NCI-H2196 (cell line): ENCODE measurements at regions not wholly inside any gene's neighbourhood (a gene's known extent, or its start where the extent isn't known, plus 50 kb on each side); places are given as distances from the start of the nearest gene placed in this dataset.
A peak's percentile ranks its signal among the peaks of the same experiment; 100 is the strongest.
"Not testable (repeated sequence)": the region's sequence is repeated elsewhere in the genome, so short reads cannot be mapped to it uniquely, and the experiment has no call there.

Experiments
- DNase-seq: peaks from one replicate; lab custom pipeline; 2025; ENCODE audit not compliant: unreplicated experiment; lab: John Stamatoyannopoulos, UW

DNA sequence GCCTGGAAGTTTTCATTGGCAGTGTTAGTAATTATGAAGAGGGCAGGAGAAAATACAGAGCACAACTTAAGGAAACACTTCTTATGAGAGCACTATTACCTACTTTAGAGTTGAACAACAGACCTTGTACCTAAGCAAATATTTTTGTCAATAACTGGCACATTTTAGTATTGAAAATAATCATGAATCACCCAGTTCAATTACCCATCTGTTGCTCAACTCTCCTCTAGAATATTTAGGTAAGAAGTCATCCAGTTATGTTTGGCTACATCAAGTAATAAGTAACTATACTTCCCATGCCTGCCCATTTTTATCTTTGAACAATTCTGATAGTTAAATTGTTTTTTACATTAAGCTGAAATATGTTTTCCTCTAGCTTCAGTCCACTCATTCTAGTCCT is 893.4 kb downstream of the DIAPH3 start:
- no peak for DNase-seq

GRCh38 chr13:59274958-59275727 is 888.6 kb downstream of the DIAPH3 start:
- DNase-seq = no peak

GRCh38 chr13:59276436-59276835 is 887.3 kb downstream of the DIAPH3 start:
- no peak for DNase-seq

DNA sequence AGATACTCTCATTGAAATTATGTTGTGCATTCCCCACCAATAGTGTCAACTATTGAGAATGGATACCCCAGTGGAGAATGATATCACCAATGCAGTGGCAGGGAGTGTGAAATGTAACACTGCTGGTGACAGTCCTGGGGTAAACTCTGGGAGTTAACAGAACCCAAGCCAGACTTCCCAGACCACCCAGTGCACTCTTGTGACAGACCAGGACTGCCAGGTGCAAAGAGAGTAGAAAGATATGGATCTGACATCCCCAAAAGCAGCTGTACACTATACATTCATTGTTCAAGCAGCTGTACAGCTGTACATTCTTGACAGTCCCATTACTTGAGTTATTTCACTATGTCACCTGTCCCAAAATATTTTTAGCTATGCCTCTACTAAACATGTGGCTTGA is 886.6 kb downstream of the DIAPH3 start:
- DNase-seq = no peak

DNA sequence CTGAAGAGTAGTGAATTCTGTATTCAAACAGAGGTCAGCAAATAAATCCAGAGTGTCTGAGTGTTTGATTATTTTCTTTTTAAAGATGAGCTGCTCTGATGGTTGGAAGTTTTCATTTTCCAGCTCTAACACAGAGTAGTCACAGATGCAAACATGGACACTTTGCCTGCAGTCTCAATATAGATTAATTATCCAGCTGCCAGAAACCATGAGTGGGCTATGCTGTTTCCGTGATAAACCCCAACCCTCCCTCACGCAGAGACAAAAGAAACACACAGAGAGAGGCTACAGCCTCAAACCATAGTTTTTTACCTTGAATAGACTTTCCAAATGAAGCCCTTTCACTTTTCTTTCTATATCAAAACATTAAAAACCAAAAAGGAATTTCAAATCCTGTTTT is 884.7 kb downstream of the DIAPH3 start:
- no peak for DNase-seq

DNA sequence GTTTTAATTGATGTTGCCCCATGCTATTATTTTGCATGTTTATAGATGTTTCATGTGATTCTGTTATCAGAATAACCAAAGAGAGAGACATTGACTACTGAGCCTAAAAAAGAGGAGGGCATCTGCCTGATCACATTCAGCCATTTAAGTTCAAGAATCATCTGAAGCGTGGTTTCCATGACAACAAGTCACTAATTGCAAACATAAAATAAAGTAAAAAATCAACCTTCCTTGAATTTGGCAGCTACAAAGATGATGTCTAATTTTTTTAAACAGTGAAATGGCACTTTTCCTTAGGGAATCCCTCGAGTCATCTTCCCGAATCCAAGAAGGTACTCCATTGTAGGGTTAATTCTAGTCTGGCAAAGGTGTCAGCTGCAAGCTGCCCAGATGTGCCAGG is 884.2 kb downstream of the DIAPH3 start:
- DNase-seq = no peak

DNA sequence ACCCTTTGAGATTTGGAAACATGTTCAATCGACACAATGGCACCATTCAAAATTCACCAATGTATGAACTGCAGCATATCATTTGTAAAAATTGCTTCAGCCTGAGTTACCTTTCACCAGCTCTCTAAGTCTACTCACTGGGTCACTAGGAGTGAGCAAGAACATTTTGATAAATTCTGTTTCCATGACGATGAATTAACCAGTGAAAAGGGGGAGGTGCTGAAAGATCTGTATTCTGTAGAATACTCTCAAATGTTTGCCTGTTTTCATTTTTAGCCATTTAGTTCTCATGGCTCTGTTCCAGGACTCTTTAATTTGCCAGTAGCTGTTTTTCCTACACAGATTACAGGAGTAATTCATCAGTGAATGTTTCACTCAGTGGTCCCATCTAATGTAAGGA is 883.4 kb downstream of the DIAPH3 start:
- no peak for DNase-seq

- no peak for DNase-seq
These were observed 882.3 kb downstream of the DIAPH3 start for GRCh38 chr13:59281453-59281852.

- DNase-seq = not testable (repeated sequence)
These were observed 871.5 kb downstream of the DIAPH3 start for GRCh38 chr13:59292240-59292639.

GRCh38 chr13:59299584-59299983 is 864.1 kb downstream of the DIAPH3 start:
- DNase-seq = no peak

- DNase-seq = no peak
These were observed 863.2 kb downstream of the DIAPH3 start for GRCh38 chr13:59300355-59301173.

DNA sequence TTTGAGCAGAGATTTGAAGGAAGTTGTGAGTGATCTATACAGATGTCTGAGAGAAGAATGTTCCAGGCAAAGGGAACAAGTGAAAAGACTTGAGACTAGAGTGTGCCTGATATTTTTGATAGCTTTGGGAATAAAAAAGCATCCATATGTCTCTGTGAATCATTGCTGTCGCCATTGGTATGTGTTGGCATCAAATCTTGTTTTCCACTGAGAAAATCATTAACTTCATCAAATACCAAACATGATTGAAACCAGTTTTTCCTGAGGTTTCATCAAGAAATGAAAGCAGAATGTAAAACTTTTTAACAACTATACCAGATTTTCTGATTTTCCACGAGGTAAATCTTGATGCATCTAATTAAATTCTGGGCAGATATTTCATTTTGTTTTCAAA is 862.6 kb downstream of the DIAPH3 start:
- DNase-seq = no peak

DNA sequence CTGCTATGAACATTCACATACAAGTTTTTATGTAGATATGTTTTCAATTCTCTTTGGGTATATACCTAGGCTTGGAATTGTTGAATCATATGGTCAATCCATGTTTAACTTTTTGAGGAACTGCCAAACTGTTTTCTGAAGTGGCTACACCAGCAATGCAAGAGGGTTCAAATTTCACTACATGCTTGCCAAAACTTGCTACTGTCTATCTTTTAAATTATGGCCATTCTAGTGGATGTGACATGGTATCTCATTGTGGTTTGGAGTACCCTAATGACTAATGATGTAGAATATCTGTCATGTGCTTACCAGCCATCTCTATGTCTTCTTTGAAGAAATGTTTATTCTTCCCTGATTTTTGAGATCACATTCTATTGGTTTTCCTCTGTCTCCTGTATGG is 860.3 kb downstream of the DIAPH3 start:
- no peak for DNase-seq

- no peak for DNase-seq
These were observed 859.1 kb downstream of the DIAPH3 start for GRCh38 chr13:59304596-59304995.

- no peak for DNase-seq
These were observed 857.8 kb downstream of the DIAPH3 start for GRCh38 chr13:59305896-59306295.

- DNase-seq = no peak
These were observed 851.0 kb downstream of the DIAPH3 start for GRCh38 chr13:59312776-59313175.

DNA sequence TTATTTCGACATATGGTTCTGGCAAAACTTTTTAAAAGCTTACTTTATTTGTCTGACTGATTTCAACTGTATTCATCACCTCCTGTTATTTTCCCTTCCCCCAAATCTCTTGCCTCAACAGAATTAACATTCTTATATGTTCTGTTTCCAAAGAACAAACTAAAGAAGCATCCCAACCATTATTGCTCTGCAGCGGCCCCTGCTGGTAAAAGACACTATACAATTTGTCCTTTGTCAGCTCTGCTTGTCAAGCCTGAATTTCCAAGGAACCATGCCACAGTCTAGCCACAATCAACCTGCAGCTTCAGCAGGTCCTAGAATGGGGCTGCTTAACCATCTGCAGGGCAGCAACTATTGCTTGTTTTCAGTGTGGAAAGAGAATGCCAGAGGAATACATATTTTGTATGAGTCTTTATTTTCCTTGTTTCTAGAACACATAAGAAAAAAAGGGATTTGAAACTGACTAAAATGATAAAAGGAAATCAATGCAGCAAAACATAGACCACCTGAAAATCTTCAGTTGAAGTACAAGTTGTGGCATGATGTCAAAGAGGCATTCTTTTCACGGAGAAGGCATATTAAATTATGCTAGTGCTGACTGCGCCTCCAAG is 845.3 kb downstream of the DIAPH3 start:
- DNase-seq = peak; percentile 22

- DNase-seq = no peak
These were observed 844.5 kb downstream of the DIAPH3 start for GRCh38 chr13:59319276-59319675.

DNA sequence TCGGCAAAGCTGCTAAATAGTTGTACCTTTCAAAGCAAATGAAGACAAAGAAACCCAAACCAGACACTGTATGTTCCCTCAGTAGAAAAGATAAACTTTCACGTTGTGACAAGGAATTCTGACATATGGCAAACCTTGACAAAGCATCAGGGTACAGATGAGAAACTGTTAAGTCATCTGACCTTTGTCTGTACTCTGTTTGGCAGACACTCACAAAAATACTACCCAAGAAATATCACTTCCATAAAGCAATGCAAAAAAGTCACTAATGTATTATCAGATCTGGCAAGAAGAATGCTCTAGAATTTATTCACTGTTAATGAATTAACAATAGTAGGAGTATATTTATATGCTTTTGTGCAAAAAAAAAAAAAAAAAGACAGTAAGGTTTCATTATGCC is 843.7 kb downstream of the DIAPH3 start:
- DNase-seq = no peak

DNA sequence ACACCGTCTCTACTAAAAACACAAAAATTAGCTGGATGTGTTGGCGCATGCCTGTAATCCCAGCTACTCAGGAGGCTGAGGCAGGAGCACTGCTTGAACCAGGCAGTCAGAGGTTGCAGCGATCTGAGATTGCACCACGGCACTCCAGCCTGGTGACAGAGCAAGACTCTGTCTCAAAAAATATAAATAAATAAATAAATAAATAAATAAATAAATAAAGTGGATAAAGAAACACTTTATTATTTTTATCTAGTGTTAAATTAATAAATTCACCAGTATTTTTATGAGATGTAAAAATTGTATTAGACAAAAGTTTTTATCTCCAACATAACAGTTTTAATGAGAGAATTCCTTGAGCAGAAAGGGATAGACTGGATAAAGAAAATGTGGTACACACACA is 839.3 kb downstream of the DIAPH3 start:
- DNase-seq = not testable (repeated sequence)

GRCh38 chr13:59326717-59327116 is 837.0 kb downstream of the DIAPH3 start:
- no peak for DNase-seq

GRCh38 chr13:59330764-59331163 is 833.0 kb downstream of the DIAPH3 start:
- DNase-seq = no peak
